ENCODE measurements at regions not wholly inside any gene's neighbourhood (a gene's known extent, or its start where the extent isn't known, plus 50 kb on each side); places are given as distances from the start of the nearest gene placed in this dataset.

DNA sequence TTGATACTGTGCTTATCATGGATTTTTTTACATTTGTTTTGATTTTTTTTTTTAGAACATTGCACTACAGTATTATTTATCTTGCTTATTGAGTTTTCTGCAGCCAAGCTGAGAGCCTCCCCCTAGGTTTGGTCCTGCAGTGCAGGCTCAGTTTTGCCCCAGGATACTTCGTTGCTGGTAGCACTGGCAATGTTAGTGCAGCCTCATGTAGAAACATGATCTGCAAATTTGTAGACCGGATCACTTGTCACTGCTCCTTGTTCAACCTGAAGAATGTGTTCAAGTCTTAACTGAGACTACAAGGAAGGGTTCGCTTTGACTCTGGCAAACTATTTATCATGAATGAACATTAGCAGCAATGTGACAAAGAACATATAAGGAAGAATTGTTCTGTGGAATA, 377.2 kb upstream of the PDE3A start:
- H4K5ac ChIP-seq (ENCODE audit: low read depth, low read length) = no peak overlapping the region
- no peaks in the 10 kb centered on the region for H4K20me1 ChIP-seq (ENCODE audit: insufficient read depth, low read length)
- no peak overlapping the region for H4K8ac ChIP-seq (ENCODE audit: low read depth in 2 of 2, low read length in 2 of 2)
- TF ChIP-seq FOS (IDR thresholded peaks at IDR 0.05; ENCODE audit: low read depth, low read length) = no peak
- TF ChIP-seq NFE2L2 (IDR thresholded peaks at IDR 0.05; ENCODE audit: low read depth, low read length) = no peak
- TF ChIP-seq, protein P1, sequence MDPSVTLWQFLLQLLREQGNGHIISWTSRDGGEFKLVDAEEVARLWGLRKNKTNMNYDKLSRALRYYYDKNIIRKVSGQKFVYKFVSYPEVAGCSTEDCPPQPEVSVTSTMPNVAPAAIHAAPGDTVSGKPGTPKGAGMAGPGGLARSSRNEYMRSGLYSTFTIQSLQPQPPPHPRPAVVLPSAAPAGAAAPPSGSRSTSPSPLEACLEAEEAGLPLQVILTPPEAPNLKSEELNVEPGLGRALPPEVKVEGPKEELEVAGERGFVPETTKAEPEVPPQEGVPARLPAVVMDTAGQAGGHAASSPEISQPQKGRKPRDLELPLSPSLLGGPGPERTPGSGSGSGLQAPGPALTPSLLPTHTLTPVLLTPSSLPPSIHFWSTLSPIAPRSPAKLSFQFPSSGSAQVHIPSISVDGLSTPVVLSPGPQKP (IDR thresholded peaks at IDR 0.05; ENCODE audit: borderline replicate concordance, low read depth, low read length) = no peak
- no peak for TF ChIP-seq SMC3 (IDR thresholded peaks at IDR 0.05; ENCODE audit: low read depth, low read length)
- H2BK20ac ChIP-seq (ENCODE audit: low read depth, low read length) = no peak overlapping the region
- WGBS, 2 experiments (ENCODE audit: extremely low coverage in 2 of 2, insufficient read length in 1 of 2) = 78% methylated on average over 1 of the region's 3 CpGs; no CpG with 5 or more reads in 1 of the 2 experiments
- H3K9ac ChIP-seq (ENCODE audit: low read depth, low read length) = no peak overlapping the region
- no peak overlapping the region for H3K4me3 ChIP-seq (ENCODE audit: insufficient read depth, low read depth, low read length)
- ATAC-seq (ENCODE audit: low read depth) (no peak), DNase-seq (no peak)
- no peak overlapping the region for H3K27ac ChIP-seq (ENCODE audit: insufficient read depth, low read length)
- H3K14ac ChIP-seq (replicated peaks; ENCODE audit: low read depth, low read length) = no peak overlapping the region
- H3K4me2 ChIP-seq (ENCODE audit: low read depth, low read length) = no peak overlapping the region
- H3K9me1 ChIP-seq (ENCODE audit: insufficient read depth, low read length) = no peaks in the 10 kb centered on the region; the same call in 1 of the 2 replicates
- H3K79me1 ChIP-seq (ENCODE audit: low read depth in 1 of 2, low read length in 2 of 2) = no peaks in the 10 kb centered on the region
- no peak overlapping the region for H4K91ac ChIP-seq (ENCODE audit: insufficient read depth, low read depth, low read length)
- no peaks in the 10 kb centered on the region for H3K27me3 ChIP-seq (ENCODE audit: control insufficient read depth, insufficient read depth, low read length)
- H3K36me3 ChIP-seq (ENCODE audit: control insufficient read depth, insufficient read depth, low read length) = no peaks in the 10 kb centered on the region
- no peak overlapping the region for H3K4ac ChIP-seq (ENCODE audit: low read depth, low read length)
- H3K23ac ChIP-seq (ENCODE audit: low read depth, low read length) = no peak overlapping the region
- peaks cover 3% of the 10 kb centered on the region for H3K4me1 ChIP-seq (ENCODE audit: control insufficient read depth, insufficient read depth, low read length)
- intact Hi-C loops (cut with micrococcal nuclease) (no loop called here), in situ Hi-C loops (cut with MboI; ENCODE audit: low sequenced_read_pairs) (loop anchor here (25.0 kb wide), 1 partner anchor 229 kb away; no protein-coding TSS in a partner anchor), dilution Hi-C loops (cut with HindIII; ENCODE audit: low sequenced_read_pairs, unreplicated experiment) (no loop called here)
- ChIA-PET POLR2A (ENCODE audit: unreplicated experiment) (no interaction called here), CTCF (no interaction called here)
- H2BK120ac ChIP-seq (ENCODE audit: low read depth, low read length) = no peak overlapping the region
- H2BK15ac ChIP-seq (ENCODE audit: low read depth, low read length) = no peak overlapping the region
- no peak overlapping the region for H3K56ac ChIP-seq (ENCODE audit: extremely low read depth, insufficient read depth, low read length)
- no peak overlapping the region for H2BK5ac ChIP-seq (ENCODE audit: low read depth, low read length, poor library complexity, severe bottlenecking)
- H2AK9ac ChIP-seq (replicated peaks; ENCODE audit: low read depth, low read length, poor library complexity) = no peak overlapping the region
- no peak overlapping the region for H2AFZ ChIP-seq (replicated peaks; ENCODE audit: low read length, poor library complexity)
- BruUV-seq (replicated peaks) = no TSS peak
- no peak overlapping the region for H2AK5ac ChIP-seq (ENCODE audit: low read depth, low read length)
- H3K18ac ChIP-seq (ENCODE audit: low read depth, low read length) = no peak overlapping the region
- H3K9me3 ChIP-seq (ENCODE audit: control insufficient read depth, insufficient read depth, low read length) = no peaks in the 10 kb centered on the region
